ENCODE measurements at regions not wholly inside any gene's neighbourhood (a gene's known extent, or its start where the extent isn't known, plus 50 kb on each side); places are given as distances from the start of the nearest gene placed in this dataset.

- Mint-ChIP-seq H3K9me3 (peaks cover 3 to 11% (median 5%) of the 10 kb centered on the region in 7 donors), H3K36me3 (no peaks in the 10 kb centered on the region), H3K4me1 (no peaks in the 10 kb centered on the region), H3K27me3 (ENCODE audit: low read depth in 3 of 3) (no peaks in the 10 kb centered on the region), H3K4me3 (no peak overlapping the region), H3K27ac (no peak overlapping the region)
- WGBS (ENCODE audit: insufficient coverage): 69% methylated on average over 2 of the region's 3 CpGs
- DNase-seq: no peak
- H3K36me3 ChIP-seq (replicated peaks in 1 of 2; ENCODE audit: control insufficient read depth in 1 of 2, insufficient read depth in 2 of 2, low read length in 2 of 2): no peaks in the 10 kb centered on the region
- intact Hi-C loops (cut with micrococcal nuclease): no loop called here
- H3K27me3 ChIP-seq (ENCODE audit: control insufficient read depth in 2 of 2, insufficient read depth in 2 of 2, low read length in 2 of 2): no peaks in the 10 kb centered on the region
- no peaks in the 10 kb centered on the region for H4K20me1 ChIP-seq (ENCODE audit: insufficient read depth, low read length)
- H2AFZ ChIP-seq (ENCODE audit: insufficient read depth, low read depth, low read length, poor library complexity, severe bottlenecking): no peak overlapping the region
- H3K79me2 ChIP-seq (ENCODE audit: insufficient read depth, low read length): no peaks in the 10 kb centered on the region
- H3K4me2 ChIP-seq (replicated peaks; ENCODE audit: extremely low read depth, low read length, poor library complexity, severe bottlenecking): no peak overlapping the region
- H3K4me1 ChIP-seq (ENCODE audit: control insufficient read depth in 1 of 2, insufficient read depth in 2 of 2, low read length in 2 of 2): no peaks in the 10 kb centered on the region
- H3K9me3 ChIP-seq (replicated peaks in 1 of 2; ENCODE audit: control insufficient read depth in 1 of 2, insufficient read depth in 1 of 2, low read length in 2 of 2): peaks cover 6 to 20% of the 10 kb centered on the region in 2 donors
- H3K9ac ChIP-seq (ENCODE audit: insufficient read depth, low read length, poor library complexity, severe bottlenecking): no peak overlapping the region
- TF ChIP-seq, protein P1, sequence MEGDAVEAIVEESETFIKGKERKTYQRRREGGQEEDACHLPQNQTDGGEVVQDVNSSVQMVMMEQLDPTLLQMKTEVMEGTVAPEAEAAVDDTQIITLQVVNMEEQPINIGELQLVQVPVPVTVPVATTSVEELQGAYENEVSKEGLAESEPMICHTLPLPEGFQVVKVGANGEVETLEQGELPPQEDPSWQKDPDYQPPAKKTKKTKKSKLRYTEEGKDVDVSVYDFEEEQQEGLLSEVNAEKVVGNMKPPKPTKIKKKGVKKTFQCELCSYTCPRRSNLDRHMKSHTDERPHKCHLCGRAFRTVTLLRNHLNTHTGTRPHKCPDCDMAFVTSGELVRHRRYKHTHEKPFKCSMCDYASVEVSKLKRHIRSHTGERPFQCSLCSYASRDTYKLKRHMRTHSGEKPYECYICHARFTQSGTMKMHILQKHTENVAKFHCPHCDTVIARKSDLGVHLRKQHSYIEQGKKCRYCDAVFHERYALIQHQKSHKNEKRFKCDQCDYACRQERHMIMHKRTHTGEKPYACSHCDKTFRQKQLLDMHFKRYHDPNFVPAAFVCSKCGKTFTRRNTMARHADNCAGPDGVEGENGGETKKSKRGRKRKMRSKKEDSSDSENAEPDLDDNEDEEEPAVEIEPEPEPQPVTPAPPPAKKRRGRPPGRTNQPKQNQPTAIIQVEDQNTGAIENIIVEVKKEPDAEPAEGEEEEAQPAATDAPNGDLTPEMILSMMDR (IDR thresholded peaks at IDR 0.05): no peak
- H3K27ac ChIP-seq (ENCODE audit: low read depth in 1 of 2, low read length in 2 of 2): no peak overlapping the region
- no peak overlapping the region for H3K4me3 ChIP-seq (replicated peaks in 1 of 3; ENCODE audit: low read depth in 2 of 3, low read length in 3 of 3)
Observed at GRCh38 chr11:97487387-97487786, 1097.6 kb downstream of the JRKL start.

DNA sequence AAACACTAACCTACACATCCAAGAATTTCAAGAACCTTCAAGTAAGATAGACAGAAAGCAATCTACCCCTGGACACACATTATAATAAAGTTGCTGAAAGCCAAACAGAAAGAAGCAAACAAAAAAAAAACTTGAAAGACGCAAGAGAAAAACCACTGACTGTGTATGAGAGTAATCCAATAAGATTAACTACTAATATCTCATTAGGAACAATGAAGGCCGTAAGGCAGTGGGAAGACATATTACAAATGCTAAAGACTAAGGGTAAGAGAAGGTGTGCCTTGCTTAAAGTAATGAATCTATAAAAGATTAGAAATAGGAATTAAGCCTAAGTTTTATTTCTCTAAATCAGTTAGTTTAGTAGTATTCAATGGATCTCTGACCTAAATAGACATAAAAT lies 1109.1 kb downstream of the JRKL start:
- Mint-ChIP-seq H3K4me3 (no peak overlapping the region), H3K9me3 (peaks cover 0 to 8% (median 3%) of the 10 kb centered on the region in 7 donors)
- no CpG with 5 or more reads among the region's 2 CpGs for WGBS (ENCODE audit: insufficient coverage)

More for the DNA sequence above, 1109.1 kb downstream of the JRKL start:
- H3K4me3 ChIP-seq (replicated peaks in 1 of 3; ENCODE audit: low read depth in 2 of 3, low read length in 3 of 3): no peak overlapping the region
- no peaks in the 10 kb centered on the region for H3K36me3 Mint-ChIP-seq
- no peak overlapping the region for H3K9ac ChIP-seq (ENCODE audit: insufficient read depth, low read length, poor library complexity, severe bottlenecking)
- no peaks in the 10 kb centered on the region for H4K20me1 ChIP-seq (ENCODE audit: insufficient read depth, low read length)
- no peak overlapping the region for H3K4me2 ChIP-seq (replicated peaks; ENCODE audit: extremely low read depth, low read length, poor library complexity, severe bottlenecking)
- no peaks in the 10 kb centered on the region for H3K79me2 ChIP-seq (ENCODE audit: insufficient read depth, low read length)
- intact Hi-C loops (cut with micrococcal nuclease): no loop called here
- no peak for DNase-seq
- no peaks in the 10 kb centered on the region for H3K27me3 ChIP-seq (ENCODE audit: control insufficient read depth in 2 of 2, insufficient read depth in 2 of 2, low read length in 2 of 2)
- peaks cover 3 to 4% of the 10 kb centered on the region in 2 donors for H3K9me3 ChIP-seq (replicated peaks in 1 of 2; ENCODE audit: control insufficient read depth in 1 of 2, insufficient read depth in 1 of 2, low read length in 2 of 2)
- no peaks in the 10 kb centered on the region for H3K27me3 Mint-ChIP-seq (ENCODE audit: low read depth in 3 of 3)
- H3K4me1 Mint-ChIP-seq: no peaks in the 10 kb centered on the region
- no peak overlapping the region for H2AFZ ChIP-seq (ENCODE audit: insufficient read depth, low read depth, low read length, poor library complexity, severe bottlenecking)
- no peak overlapping the region for H3K27ac Mint-ChIP-seq
- no peaks in the 10 kb centered on the region for H3K4me1 ChIP-seq (ENCODE audit: control insufficient read depth in 1 of 2, insufficient read depth in 2 of 2, low read length in 2 of 2)
- no peak overlapping the region for H3K27ac ChIP-seq (ENCODE audit: low read depth in 1 of 2, low read length in 2 of 2)
- H3K36me3 ChIP-seq (replicated peaks in 1 of 2; ENCODE audit: control insufficient read depth in 1 of 2, insufficient read depth in 2 of 2, low read length in 2 of 2): no peaks in the 10 kb centered on the region
- TF ChIP-seq, protein P1 (IDR thresholded peaks at IDR 0.05): no peak

Measured in CD14-positive monocyte (primary cell).